ENCODE measurements at regions not wholly inside any gene's neighbourhood (a gene's known extent, or its start where the extent isn't known, plus 50 kb on each side); places are given as distances from the start of the nearest gene placed in this dataset.

- TF ChIP-seq POLR2A (IDR thresholded peaks at IDR 0.05): no peak
- TF ChIP-seq, protein P1, sequence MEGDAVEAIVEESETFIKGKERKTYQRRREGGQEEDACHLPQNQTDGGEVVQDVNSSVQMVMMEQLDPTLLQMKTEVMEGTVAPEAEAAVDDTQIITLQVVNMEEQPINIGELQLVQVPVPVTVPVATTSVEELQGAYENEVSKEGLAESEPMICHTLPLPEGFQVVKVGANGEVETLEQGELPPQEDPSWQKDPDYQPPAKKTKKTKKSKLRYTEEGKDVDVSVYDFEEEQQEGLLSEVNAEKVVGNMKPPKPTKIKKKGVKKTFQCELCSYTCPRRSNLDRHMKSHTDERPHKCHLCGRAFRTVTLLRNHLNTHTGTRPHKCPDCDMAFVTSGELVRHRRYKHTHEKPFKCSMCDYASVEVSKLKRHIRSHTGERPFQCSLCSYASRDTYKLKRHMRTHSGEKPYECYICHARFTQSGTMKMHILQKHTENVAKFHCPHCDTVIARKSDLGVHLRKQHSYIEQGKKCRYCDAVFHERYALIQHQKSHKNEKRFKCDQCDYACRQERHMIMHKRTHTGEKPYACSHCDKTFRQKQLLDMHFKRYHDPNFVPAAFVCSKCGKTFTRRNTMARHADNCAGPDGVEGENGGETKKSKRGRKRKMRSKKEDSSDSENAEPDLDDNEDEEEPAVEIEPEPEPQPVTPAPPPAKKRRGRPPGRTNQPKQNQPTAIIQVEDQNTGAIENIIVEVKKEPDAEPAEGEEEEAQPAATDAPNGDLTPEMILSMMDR (IDR thresholded peaks at IDR 0.05): no peak
Observed at GRCh38 chr2:12205086-12205485, 458.7 kb downstream of the LPIN1 start.
